Ascending aorta (tissue), 2 donors: ENCODE measurements at regions not wholly inside any gene's neighbourhood (a gene's known extent, or its start where the extent isn't known, plus 50 kb on each side); places are given as distances from the start of the nearest gene placed in this dataset.

Experiments used
- DNase-seq, 2 donors: peaks; one replicate each; pipeline ENCODE4 v3.0.0-alpha.2; 2019; ENCODE audit warnings: low spot score in 2 of 2
- H3K27ac ChIP-seq, 2 donors: fragments of 200-600 bp; sonication (generic); one replicate each; pipeline ENCODE4 v1.5.1; 2016 to 2017; ENCODE audit warnings: mild to moderate bottlenecking in 1 of 2
- H3K27me3 ChIP-seq: fragments of 200-600 bp; sonication (generic); one replicate; pipeline ENCODE4 v1.5.1; 2017
- H3K36me3 ChIP-seq, 2 donors: fragments of 200-600 bp; sonication (generic); one replicate each; pipeline ENCODE4 v1.5.1; 2016
- H3K4me1 ChIP-seq, 2 donors: fragments of 200-600 bp; sonication (generic); one replicate each; pipeline ENCODE4 v1.5.1; 2016 to 2017; ENCODE audit warnings: mild to moderate bottlenecking in 1 of 2
- H3K4me3 ChIP-seq, 2 donors: fragments of 200-600 bp; sonication (generic); one replicate each; pipeline ENCODE4 v1.5.1; 2016 to 2017; ENCODE audit warnings: mild to moderate bottlenecking in 1 of 2
- H3K9me3 ChIP-seq, 2 donors: fragments of 200-600 bp; sonication (generic); one replicate each; pipeline ENCODE4 v1.5.1; 2016
- CTCF ChIP-seq, 3 experiments: fragments of 200-600 bp in 2 of 3; fragments of 450-650 bp in 1 of 3; sonication (generic) in 2 of 3; IDR thresholded peaks; one replicate each; pipeline ENCODE4 v1.5.1; 2016 to 2019; ENCODE audit warnings: antibody characterized with exemption in 3 of 3, mild to moderate bottlenecking in 1 of 3, moderate library complexity in 1 of 3
- intact Hi-C: fragments of 100-400 bp; cut with DNase I; formaldehyde crosslinking; loops from one replicate; pipeline ENCODE4 v1.15.1; 2023

DNA sequence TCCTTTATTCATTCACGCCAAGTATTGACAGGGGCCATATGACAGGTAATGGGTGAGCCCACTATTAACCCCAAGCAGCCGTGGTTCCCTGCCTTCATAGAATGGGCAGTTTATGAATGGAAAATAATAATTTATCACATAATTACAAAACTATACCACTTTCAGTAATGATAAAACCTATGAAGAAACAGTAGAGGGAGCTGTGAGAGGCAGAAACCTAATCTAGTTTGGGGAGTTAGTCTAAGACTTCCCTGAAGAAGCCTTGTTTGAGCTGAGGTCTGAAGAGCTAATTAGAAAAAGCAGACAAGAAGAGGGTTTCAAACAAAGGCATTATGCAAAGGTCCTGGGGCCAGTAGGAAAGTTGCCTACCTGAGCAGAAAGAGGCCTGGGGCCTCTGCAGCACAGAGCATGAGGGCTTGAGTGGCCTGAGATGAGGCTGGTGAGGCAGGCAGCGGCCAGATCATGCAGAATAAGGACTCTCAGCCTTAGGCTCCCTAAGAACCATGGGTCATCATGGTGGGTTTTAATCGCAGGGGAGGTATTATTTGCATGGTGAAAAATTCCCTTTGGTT, 142.8 kb downstream of the ATG4C start:
- no peak for DNase-seq
- H3K36me3 ChIP-seq: no peaks in the 10 kb centered on the region
- no peak overlapping the region for H3K27ac ChIP-seq
- H3K4me3 ChIP-seq: no peak overlapping the region
- no peaks in the 10 kb centered on the region for H3K4me1 ChIP-seq
- no peak for TF ChIP-seq CTCF (IDR thresholded peaks at IDR 0.05)
- H3K9me3 ChIP-seq: no peaks in the 10 kb centered on the region
- intact Hi-C loops: no loop called here
- H3K27me3 ChIP-seq: no peaks in the 10 kb centered on the region

- Histone ChIP-seq H3K4me3 (no peak overlapping the region), H3K36me3 (no peaks in the 10 kb centered on the region), H3K9me3 (no peaks in the 10 kb centered on the region), H3K4me1 (no peaks in the 10 kb centered on the region), H3K27ac (no peak overlapping the region), H3K27me3 (no peaks in the 10 kb centered on the region)
- intact Hi-C loops: no loop called here
- TF ChIP-seq CTCF (IDR thresholded peaks at IDR 0.05): no peak
- no peak for DNase-seq
These were observed 145.0 kb downstream of the ATG4C start for GRCh38 chr1:62928885-62929284.

DNA sequence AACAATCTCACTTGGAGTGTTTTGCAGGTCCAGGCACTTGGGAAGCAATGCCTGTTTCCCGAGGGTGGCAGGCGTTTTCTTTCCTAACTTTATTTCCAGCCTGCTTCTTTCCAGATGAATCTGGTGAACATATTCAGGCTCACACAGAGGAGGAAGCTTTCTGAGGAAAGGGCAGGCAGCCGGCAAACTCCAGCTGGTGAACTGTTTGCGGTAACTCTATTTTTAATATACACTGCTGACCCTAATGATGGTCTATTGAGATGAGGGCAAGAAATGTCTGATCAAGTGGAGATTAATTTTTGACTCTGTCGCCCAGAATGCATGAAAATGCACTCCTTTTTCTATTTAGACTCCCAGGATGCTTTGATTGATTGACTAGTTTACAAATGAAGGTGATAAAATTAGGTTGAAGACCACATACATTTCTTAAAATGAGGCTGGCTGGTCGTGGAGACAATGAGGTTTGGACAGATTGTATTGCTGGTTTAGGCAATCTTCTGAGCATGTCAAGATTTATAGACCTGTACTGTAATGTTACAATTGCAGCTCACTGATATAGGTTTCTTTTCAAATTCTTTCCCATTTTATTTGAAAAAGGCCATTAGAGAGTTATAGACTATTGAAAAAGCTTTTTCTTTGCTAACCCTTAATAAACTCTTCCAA, 153.8 kb downstream of the ATG4C start:
- Histone ChIP-seq H3K4me1 (no peaks in the 10 kb centered on the region), H3K9me3 (no peaks in the 10 kb centered on the region), H3K27ac (no peak overlapping the region), H3K27me3 (no peaks in the 10 kb centered on the region), H3K36me3 (no peaks in the 10 kb centered on the region), H3K4me3 (no peak overlapping the region)
- intact Hi-C loops: no loop called here
- DNase-seq: no peak
- no peak for TF ChIP-seq CTCF (IDR thresholded peaks at IDR 0.05)

GRCh38 chr1:62941780-62942179, 157.8 kb downstream of the ATG4C start:
- Histone ChIP-seq H3K4me1 (no peaks in the 10 kb centered on the region), H3K9me3 (no peaks in the 10 kb centered on the region), H3K4me3 (no peak overlapping the region), H3K27me3 (no peaks in the 10 kb centered on the region), H3K27ac (no peak overlapping the region), H3K36me3 (no peaks in the 10 kb centered on the region)
- intact Hi-C loops: no loop called here
- no peak for DNase-seq
- no peak for TF ChIP-seq CTCF (IDR thresholded peaks at IDR 0.05)

GRCh38 chr1:62946511-62946910, 162.6 kb downstream of the ATG4C start:
- H3K9me3 ChIP-seq: no peaks in the 10 kb centered on the region
- intact Hi-C loops: no loop called here
- no peaks in the 10 kb centered on the region for H3K27me3 ChIP-seq
- H3K36me3 ChIP-seq: no peaks in the 10 kb centered on the region
- H3K4me1 ChIP-seq: no peaks in the 10 kb centered on the region
- no peak overlapping the region for H3K4me3 ChIP-seq
- no peak for DNase-seq
- no peak overlapping the region for H3K27ac ChIP-seq
- no peak for TF ChIP-seq CTCF (IDR thresholded peaks at IDR 0.05)
